GM19351 (cell line): ENCODE measurements at regions not wholly inside any gene's neighbourhood (a gene's known extent, or its start where the extent isn't known, plus 50 kb on each side); places are given as distances from the start of the nearest gene placed in this dataset.
"Not testable (repeated sequence)": the region's sequence is repeated elsewhere in the genome, so short reads cannot be mapped to it uniquely, and the experiment has no call there.

ENCODE experiments used
- ATAC-seq: cut with Tn5 transposase; IDR thresholded peaks from one replicate; pipeline ENCODE4 v1.9.1; 2021; ENCODE audit warnings: mild to moderate bottlenecking, moderate library complexity; ENCODE audit not compliant: unreplicated experiment

DNA sequence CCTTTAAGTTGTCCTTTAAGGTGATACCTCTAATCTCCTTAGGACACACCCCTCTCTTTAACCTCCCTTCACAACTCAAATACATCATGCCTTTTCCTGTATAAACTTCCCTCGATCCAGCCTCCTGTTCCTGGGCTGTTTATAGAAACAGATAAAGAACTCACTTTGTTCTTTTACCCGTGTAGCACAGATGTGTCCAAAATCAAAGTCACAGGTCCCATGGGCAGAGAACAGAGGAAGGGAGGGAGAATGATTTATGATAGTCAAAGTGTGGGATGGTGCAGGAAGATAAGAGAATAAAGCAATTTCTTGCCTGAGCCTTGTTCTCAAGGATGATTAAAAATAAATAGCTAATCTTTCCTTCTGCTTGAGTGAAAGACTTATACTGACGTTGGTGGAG, 50.3 kb upstream of the CABCOCO1 start:
- ATAC-seq, result no peak

DNA sequence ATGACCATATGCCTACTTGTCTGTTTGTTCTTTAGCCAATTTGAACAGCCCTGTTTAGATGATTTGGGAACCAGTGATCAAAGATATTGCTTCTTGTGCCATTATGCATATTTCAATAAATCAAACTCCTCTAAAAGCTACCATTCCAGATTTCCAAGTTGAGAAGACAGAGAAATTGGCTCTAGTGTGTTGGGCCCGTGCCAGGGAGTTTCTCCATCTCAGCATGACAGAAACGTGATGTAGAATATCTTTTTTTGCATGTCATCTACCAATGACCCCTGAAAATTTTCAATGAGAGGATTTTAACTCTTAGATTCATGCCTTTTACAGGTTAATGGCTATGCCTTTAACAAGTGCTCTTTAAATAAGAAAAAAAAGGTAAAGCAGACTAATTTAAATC, 50.7 kb upstream of the CABCOCO1 start:
- ATAC-seq, result no peak

DNA sequence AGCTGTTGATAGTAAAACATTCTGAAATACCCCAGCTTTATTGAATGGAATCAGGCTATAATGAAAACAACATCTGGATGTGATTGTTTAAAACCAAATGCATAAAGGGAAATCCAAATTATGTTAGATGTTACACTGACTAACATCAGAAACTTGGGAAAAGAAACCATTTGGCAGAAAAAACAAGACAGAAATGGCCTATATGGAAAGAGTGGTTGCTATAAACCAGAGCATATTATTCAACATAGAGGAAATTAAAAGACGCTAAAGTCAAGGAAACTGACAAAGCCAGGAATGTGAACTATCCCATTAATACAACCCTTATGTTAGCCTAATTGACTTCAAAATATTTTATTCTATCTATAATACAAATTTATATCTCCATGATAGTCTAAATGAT, 53.0 kb upstream of the CABCOCO1 start:
- ATAC-seq, result no peak

DNA sequence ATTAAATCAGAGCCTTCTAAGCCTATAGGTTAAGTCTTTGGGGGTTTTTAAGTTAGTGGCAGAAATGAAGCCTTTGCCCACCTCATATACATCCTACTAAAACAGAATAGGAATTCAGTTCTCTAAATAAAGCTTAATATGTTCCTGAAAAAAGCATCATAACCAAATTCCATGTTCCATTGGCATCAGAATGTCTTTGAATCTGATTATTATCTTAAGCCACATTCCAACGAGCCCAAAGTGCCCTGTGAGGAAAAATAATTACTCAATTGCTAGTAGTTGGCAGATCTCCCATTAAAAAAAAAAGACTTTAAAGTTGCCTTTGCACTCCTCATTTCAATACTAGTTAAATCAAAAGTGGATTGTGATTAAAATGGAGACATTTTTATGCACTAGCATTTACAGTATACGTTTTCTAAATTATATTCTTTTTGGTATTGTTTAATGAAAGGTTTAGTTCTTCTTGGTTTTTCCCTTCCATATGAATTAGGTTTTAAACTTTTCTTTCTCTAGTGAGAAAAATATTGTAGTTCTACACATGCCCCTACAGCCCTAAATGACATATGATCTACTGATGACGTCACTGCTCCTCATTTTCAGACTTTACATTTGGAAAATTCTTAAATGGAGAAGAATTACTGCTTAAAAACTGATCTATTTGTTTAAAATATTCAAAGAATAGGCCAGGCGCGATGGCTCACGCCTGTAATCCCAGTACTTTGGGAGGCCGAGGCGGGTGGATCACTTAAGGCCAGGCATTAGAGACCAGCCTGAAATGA, 54.3 kb upstream of the CABCOCO1 start:
- ATAC-seq, result no peak

DNA sequence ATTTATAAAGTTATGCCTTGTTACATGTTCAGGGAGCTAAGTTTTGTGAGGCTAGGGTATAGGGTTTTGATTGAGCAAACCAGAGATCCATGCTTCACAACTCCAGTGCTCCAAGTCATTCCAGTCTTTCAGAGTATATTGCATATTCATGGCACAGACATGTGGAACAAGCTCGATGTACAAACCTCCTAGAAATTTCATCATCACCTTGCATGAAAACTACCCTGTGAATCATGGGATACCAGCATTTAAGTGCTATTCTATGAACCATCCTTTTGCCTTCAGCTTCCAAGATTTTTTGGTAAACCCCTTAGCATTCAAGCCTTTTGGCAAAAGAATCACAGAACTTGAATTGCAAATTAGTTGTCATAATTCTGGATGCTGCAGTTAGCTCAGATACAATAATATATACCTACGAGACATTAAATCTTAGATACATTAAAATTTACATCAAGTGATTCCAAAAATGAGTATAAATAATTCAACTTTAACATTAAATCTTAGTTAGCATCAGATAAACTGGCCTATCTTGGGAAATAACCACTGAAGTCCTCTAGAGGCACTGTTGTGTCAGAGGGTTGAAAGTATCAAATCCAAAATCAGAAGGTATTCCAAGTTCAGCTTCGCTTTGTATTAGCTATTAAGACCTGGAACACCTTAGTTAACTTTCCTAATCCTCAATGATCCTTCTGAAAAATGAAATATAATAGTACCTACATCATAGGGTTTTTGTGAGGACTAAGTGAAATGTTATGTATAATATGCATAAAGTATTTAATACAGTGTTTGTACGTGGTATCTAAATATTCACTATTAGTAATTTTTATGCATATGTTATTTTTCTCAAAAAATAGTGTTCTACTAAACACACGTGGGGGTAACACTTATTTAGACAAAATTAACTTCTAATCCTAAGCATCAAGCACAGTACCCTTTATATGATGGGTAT, 55.5 kb upstream of the CABCOCO1 start:
- ATAC-seq, result peak; percentile 75

DNA sequence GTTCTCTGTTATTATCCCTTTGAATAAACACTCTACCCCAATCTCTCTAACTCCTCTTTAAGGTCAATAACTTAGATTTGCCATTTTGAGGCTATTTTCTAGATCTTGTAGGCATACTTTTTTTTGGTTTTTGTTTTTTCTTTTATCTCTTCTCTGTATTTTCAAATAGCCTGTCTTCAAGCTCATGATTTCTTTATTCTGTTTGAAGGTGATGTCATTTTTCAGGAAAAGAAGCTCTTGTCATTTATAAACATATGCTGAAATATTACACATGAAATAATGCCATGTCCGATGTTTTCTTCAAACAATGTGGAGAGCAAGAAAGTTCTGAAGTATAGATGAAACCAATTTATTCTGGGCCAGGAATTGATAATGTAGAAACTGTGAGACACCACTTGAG, 57.5 kb upstream of the CABCOCO1 start:
- no peak for ATAC-seq

DNA sequence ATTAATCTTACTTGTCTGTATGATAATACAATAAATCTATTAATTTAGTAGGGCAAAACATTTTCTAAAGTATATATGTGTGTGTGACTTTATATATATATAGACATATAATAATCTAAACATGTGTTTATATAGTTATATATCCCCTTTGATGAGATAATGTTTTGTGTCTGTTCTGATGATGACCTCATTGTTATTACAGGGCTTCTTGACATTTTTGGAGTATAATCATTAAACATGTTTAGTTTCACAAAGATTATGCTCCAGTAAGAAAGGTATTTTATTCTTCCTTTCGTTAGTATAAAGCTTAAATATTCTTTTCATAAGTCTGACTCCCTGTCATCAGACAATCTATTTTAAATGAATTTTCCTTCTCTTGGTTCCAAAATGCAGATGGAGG, 62.3 kb upstream of the CABCOCO1 start:
- ATAC-seq, result no peak

DNA sequence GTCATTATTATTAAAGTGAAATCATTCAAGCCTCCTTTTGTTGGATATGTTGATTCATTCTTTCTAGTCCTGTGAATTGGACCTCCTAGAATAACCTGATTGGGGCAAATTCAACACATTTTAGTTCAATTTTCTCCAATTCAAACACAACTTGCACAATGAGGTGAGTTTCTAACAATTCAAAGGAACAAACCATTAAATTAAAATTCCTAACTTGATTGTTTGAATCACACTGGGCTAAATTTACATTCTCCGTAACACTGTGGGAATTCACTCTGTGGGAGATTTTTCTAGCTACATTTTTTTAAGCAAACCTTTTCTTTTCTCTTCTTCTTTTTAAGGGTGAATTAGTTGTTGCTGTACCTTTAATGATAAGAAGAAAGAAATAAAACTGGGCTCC, 68.3 kb upstream of the CABCOCO1 start:
- ATAC-seq, result no peak

DNA sequence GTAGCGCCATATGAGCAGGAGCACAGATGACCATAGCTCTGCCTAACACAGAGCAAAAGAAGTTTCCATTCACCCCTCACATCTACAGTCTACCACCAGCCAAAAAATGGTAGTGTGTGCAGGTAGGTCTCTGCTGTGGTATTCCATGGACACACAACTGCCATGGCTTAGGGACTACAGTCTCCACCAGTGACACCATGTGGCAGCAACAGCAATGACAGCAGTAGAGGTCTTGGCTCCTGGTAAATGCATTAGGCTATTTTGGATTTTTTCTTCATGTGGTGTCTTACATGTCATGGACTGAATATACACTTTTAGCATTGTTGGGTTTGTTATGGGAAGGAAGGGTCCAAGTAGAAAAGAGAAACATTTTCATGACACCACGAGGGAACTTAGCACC, 70.1 kb upstream of the CABCOCO1 start:
- peak; percentile 68 for ATAC-seq

DNA sequence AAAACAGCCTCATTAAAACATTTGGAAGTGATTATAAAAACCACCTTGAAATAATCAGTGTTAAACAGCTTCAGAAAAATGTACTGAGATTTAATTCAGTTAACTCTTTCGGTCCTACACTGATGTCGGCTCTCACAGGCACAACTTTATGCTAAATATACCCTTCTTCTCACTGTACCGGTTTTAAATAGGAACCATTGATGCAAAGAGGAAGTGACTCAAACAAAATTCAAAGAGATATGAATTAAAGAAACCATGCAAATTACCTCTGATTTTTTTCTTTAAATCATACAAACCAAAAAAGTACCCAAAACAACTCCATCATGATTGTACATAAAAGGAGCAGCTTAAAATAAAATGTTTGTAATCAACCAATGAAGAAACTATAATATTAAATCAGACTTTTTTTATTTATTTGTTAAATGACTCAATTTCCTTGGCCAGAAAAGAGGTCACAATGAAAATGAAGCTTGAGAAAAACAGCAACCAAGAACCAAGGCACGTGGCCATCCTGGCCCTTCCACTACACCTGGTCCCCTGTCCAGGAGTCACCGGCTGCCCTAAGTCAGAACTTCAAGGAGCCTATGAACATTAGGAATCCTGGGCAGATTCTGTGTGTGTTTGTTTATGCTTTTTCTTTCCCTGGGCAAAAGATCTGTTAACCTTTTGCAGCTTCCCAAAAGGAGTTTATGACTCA, 73.0 kb upstream of the CABCOCO1 start:
- ATAC-seq, result peak; percentile 57

DNA sequence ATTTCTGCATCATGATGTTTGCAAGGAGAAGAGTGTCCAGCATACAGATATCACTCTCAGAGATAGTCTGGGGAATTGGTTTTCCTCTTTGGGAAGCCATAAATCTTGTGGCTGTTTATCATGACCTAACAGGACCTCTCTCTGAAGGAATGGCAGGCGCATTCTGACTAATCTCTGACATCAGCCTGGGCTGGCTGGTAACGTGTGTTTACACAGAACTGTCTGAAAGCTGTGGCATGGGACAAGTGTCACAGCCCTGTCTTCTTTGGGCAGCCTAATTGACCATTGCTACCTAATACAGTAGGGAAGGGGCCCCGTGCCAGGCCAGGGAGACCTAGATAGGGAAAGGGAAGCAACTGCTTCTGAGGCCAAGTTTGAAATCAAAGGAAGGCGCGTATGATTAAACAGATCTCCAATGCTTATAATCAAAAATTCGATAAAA, 73.9 kb upstream of the CABCOCO1 start:
- no peak for ATAC-seq

DNA sequence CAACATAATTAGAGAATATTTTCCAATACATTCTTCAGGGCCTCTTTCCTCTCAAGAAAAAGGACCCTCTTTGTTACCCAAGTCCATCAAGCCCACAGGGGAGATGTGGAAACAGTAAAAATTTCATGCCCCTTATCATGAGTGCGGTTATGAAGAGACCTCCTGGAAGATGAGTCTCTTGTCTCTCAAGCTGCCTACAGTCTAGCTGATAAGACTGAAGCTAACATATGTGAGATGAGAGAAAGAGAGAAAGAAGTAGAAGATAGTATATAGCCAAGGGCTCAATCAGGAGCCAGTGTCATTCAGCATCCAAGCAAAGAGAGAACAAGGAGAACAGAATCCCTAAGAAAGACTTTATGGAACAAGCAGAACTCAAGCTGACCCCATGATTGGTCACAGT, 75.9 kb upstream of the CABCOCO1 start:
- ATAC-seq, result no peak

DNA sequence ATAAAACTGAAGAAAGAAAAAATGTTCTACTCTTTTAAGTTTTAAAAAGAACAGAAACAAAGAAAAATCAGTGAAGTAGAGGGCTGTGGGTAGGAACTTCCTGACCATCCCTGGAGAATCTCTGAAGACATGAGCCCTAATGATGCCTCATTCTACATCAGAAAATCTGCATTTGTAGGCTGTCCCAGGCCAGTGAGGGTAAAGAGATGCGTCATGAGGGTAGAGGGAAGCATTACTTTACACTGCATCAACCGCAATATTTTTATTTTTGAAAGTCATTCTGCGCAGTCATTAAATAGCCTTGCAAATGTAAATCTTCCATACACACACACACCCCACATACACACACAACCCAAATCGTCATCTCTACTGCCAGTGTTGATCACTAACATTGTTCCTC, 82.1 kb upstream of the CABCOCO1 start:
- ATAC-seq, result no peak

DNA sequence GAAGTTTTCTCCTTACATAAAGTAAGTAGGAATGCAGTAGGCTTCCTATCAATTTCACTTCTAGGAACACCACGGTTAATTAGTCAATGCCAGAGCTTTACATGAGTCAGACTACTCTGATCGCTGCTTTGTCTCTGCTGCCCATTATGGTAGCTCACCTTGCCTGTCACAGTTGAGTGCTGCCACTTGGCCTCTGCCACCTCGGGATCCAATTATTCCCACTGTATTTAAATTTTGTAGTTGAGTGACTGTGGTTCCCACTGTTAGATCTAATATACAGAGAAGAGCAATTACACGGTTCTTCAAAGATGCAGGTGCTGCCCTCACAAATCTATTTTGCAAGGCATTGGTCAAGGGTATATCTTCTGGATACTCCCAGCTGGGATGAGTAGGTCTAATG, 92.5 kb upstream of the CABCOCO1 start:
- ATAC-seq, result not testable (repeated sequence)

DNA sequence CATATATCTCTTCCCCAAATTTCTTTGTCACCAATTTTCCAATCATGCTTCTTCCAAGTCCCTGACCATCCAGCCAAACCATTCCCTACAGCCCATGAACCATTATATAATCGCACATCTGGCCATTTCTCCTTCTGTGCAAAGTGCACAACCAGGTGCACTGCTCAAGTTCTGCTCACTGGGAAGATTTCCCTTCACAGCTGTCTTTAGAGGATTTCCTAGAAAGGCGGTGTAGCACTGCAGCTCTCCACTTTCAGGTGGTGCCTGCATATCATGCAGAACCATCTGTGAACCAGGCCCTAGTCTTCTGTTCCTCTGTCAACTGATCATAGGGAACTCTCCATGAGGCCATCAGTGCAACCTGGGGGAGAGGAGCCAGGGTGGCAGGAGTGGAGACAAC, 95.0 kb upstream of the CABCOCO1 start:
- no peak for ATAC-seq

DNA sequence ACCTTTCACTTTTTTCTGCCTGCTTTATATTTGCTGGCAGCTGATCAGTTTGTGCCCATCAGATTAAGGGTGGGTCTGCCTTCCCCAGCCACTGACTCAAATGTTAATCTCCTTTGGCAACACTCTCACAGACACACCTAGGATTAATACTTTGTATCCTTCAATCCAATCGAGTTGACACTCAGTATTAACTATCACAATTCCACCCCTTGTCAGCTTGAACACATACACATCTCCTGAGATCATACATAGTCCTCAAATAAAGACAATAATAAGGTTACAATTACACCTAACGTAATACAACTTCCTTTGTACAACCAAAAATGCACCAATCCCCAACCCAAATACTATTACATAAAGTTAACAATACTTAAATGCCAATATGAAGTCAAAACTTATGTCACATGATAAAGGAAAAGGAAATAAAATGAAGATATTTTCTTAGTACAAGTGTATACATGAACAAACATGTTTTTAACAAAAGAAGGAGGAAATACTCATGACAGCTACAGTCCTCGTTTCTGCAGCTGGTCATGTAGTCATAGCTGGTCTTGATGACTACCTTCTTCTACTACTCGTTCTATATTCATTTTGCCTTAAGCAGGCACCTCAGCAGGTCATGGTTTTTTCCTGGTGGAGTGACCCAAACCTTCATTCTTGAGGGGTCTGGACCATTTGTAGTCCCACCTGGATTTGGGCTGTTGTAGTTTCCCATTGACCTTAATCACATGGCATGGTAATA, 96.7 kb upstream of the CABCOCO1 start:
- no peak for ATAC-seq

DNA sequence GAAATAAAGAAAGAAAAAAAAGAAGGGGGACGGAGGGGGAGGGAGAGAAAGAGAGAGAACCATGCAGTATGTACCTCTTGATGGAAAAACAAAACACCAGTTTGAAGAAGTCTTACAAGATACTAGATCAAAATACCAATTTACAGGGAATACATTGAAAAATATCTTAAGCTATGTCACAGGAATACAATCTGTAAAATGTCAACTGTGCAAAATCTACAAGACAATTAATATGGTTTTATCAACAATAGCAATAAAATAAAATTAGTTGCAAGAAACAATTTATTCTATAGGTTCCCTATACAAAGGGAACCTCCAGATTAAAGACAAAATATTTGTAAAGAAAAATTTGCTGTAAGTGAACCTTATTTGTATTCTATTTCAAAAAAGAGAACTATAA, 98.3 kb upstream of the CABCOCO1 start:
- no peak for ATAC-seq

DNA sequence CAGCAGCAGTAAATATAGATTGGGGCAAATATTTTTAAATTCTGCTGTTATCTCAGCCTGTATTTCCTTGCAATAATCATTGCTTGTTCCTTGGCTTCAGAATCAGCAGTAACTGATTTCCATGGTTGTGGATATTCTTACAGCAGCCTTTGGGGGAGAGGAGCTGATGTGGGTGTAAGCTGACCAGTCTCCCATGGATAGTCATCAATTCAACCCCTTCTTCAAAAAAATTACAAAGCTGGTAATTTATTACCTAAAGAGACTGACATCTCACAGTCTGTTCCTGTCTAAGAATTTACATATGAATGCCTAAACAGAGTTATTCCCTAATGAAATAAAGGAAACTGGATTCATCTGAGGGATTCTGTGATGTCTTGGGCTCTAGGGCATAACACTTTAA, 103.1 kb upstream of the CABCOCO1 start:
- no peak for ATAC-seq

DNA sequence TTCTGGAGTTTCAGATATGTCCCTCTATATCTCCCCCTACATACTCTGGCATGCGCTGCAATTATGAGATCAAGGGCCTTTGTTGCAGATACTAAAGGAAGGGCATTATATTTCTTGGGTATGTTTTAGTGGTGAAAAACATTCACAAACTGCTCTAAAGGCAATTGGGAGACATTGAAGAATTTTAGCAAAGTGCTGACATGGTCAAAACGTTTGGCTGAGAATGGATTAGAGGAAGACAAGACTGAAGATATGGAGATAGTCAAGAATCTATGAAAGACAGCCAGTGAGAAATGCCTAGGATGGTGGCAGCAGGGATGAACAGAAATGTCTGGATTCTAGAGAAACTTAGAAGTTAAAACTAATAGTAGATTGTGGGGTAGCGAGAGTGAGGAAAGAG, 104.5 kb upstream of the CABCOCO1 start:
- ATAC-seq, result no peak

DNA sequence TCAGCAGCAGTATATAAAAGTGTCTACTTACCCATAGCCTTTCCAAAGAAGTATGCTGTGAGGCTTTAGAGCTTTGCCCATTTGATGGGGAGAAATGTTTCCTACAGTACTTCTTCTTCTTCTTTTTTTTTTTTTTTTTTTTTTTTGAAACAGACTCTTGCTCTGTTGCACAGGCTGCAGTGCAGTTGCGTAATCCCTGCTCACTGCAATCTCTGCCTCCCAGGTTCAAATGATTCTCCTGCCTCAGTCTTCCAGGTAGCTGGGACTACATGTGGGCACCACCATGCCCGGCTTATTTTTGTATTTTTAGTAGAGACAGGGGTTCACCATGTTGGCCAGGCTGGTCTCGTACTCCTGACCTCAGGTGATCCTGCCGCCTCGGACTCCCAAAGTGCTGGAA, 101.7 kb upstream of the TMEM26 start:
- ATAC-seq, result no peak

DNA sequence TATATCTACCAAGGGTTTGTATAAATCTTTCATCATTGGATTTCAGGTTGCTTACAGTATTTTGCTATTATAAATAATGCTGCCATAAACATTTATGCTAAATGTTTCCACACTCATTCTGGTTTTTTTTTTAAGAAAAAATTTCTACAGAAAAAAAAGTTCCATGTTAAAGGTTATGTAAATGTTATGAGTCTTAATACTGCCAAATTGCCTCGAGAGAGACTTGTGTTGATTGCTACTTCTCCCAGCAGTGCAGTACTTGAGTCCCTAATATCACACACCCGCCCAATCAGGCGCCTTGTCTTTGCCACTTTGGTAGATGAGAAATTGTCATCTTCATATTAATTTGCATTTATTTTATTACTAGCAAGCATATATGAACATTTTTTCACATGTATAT, 96.7 kb upstream of the TMEM26 start:
- no peak for ATAC-seq
